ENCODE measurements at regions not wholly inside any gene's neighbourhood (a gene's known extent, or its start where the extent isn't known, plus 50 kb on each side); places are given as distances from the start of the nearest gene placed in this dataset.

- TF ChIP-seq CTCF (IDR thresholded peaks at IDR 0.05), result no peak
- TF ChIP-seq POLR2A (IDR thresholded peaks at IDR 0.05), result no peak
These were observed 190.6 kb upstream of the C11orf58 start for GRCh38 chr11:16547879-16548278.

Data from tibial nerve (tissue), 3 donors.